Lower leg skin (tissue), 4 donors: ENCODE measurements at regions not wholly inside any gene's neighbourhood (a gene's known extent, or its start where the extent isn't known, plus 50 kb on each side); places are given as distances from the start of the nearest gene placed in this dataset.
A peak's percentile ranks its signal among the peaks of the same experiment; 100 is the strongest.

Source experiments
- DNase-seq, 2 donors: peaks; one replicate each; pipeline ENCODE4 v3.0.0-alpha.2; 2019; ENCODE audit warnings: low spot score in 2 of 2
- H3K4me3 ChIP-seq: fragments of 200-600 bp; sonication (generic); 2 replicates; pipeline ENCODE4 v1.5.1; 2017; ENCODE audit warnings: mild to moderate bottlenecking, low read depth; ENCODE audit not compliant: poor library complexity, severe bottlenecking
- CTCF ChIP-seq, 3 donors: fragments of 450-650 bp; IDR thresholded peaks; one replicate each; pipeline ENCODE4 v1.5.1; 2016; ENCODE audit warnings: antibody characterized with exemption in 3 of 3, mild to moderate bottlenecking in 3 of 3, moderate library complexity in 2 of 3
- POLR2A ChIP-seq, 2 donors: fragments of 450-650 bp; IDR thresholded peaks; one replicate each; pipeline ENCODE4 v1.6.1; 2016 to 2017; ENCODE audit warnings: antibody characterized with exemption in 2 of 2, mild to moderate bottlenecking in 1 of 2, moderate library complexity in 1 of 2
- WGBS, 2 donors: methylation state at CpG; one replicate each; pipeline ENCODE4 v1.1.5; 2018; 5-methylcytosine and 5-hydroxymethylcytosine counted together
- intact Hi-C: fragments of 100-400 bp; cut with DNase I; formaldehyde crosslinking; loops from one replicate; pipeline ENCODE4 v1.15.0; 2023; ENCODE audit warnings: low total_unique reads

- WGBS, 2 donors, result 82 to 85% methylated on average over 13 of the region's 13 CpGs
- no peak overlapping the region for H3K4me3 ChIP-seq
- peak; percentile 3 to 77 for DNase-seq
- intact Hi-C loops, result no loop called here
- TF ChIP-seq CTCF (IDR thresholded peaks at IDR 0.05), result no peak
- no peak for TF ChIP-seq POLR2A (IDR thresholded peaks at IDR 0.05)
These were observed 450.4 kb downstream of the BRD1 start for GRCh38 chr22:49377306-49377705.

GRCh38 chr22:49373801-49374226 lies 453.9 kb downstream of the BRD1 start:
- intact Hi-C loops, result no loop called here
- TF ChIP-seq POLR2A (IDR thresholded peaks at IDR 0.05) (no peak), CTCF (IDR thresholded peaks at IDR 0.05) (no peak)
- peak; percentile 12 to 80 for DNase-seq
- H3K4me3 ChIP-seq, result no peak overlapping the region
- 70 to 74% methylated on average over 13 to 17 of the region's 17 CpGs for WGBS, 2 donors

- whole genome bisulfite sequencing, 2 donors, result 47 to 81% methylated on average over 2 to 6 of the region's 6 CpGs
- TF ChIP-seq CTCF (IDR thresholded peaks at IDR 0.05), result no peak
- TF ChIP-seq POLR2A (IDR thresholded peaks at IDR 0.05), result no peak
- intact Hi-C loops, result no loop called here
- no peak for DNase-seq
- no peak overlapping the region for H3K4me3 ChIP-seq
These were observed 454.4 kb downstream of the BRD1 start for GRCh38 chr22:49373289-49373666.

GRCh38 chr22:49372530-49373288 lies 455.0 kb downstream of the BRD1 start:
- 51 to 58% methylated on average over 18 to 20 of the region's 20 CpGs for WGBS, 2 donors
- H3K4me3 ChIP-seq, result no peak overlapping the region
- intact Hi-C loops, result no loop called here
- DNase-seq, result peak; percentile 3 to 79
- TF ChIP-seq POLR2A (IDR thresholded peaks at IDR 0.05) (no peak), CTCF (IDR thresholded peaks at IDR 0.05) (no peak)

GRCh38 chr22:49372111-49372529 lies 455.6 kb downstream of the BRD1 start:
- H3K4me3 ChIP-seq, result no peak overlapping the region
- TF ChIP-seq CTCF (IDR thresholded peaks at IDR 0.05) (no peak), POLR2A (IDR thresholded peaks at IDR 0.05) (no peak)
- intact Hi-C loops, result no loop called here
- peak; percentile 3 to 80 for DNase-seq
- 68 to 74% methylated on average over 16 to 17 of the region's 17 CpGs for WGBS, 2 donors
